Esophagus squamous epithelium (tissue), 4 donors: ENCODE measurements at regions not wholly inside any gene's neighbourhood (a gene's known extent, or its start where the extent isn't known, plus 50 kb on each side); places are given as distances from the start of the nearest gene placed in this dataset.

Experiments
- CTCF ChIP-seq, 6 experiments: fragments of 450-650 bp in 4 of 6; fragments of 200-600 bp in 2 of 6; sonication (generic) in 2 of 6; IDR thresholded peaks; one replicate each; pipeline ENCODE4 v1.5.1; 2016 to 2019; ENCODE audit warnings: antibody characterized with exemption in 6 of 6, mild to moderate bottlenecking in 4 of 6, moderate library complexity in 4 of 6
- POLR2A ChIP-seq, 4 donors: fragments of 450-650 bp; IDR thresholded peaks; one replicate each; pipeline ENCODE4 v1.6.1; 2017; ENCODE audit warnings: antibody characterized with exemption in 4 of 4, mild to moderate bottlenecking in 4 of 4, moderate library complexity in 3 of 4

DNA sequence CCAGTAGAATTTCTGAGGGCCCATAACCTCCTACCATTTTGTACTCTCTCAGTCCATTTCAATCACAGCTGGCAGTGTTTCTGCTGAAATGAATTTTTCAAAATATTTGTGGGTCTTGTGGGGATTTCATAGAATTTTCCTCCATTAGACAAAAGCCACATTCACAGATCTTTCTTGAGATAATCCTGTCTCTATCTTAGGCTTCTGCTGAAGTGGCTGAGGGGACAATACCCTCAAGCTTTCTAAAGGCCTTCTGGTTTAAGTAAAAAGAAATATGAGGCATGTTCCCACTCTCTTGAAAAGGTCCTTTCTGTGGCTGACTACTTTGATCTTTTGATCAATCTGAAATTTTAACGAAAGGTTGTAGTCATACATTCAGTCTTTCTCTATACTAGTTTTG is 1930.0 kb upstream of the AGA start:
- no peak for TF ChIP-seq CTCF (IDR thresholded peaks at IDR 0.05)
- no peak for TF ChIP-seq POLR2A (IDR thresholded peaks at IDR 0.05)
